Fibroblast of lung (primary cell): ENCODE measurements at regions not wholly inside any gene's neighbourhood (a gene's known extent, or its start where the extent isn't known, plus 50 kb on each side); places are given as distances from the start of the nearest gene placed in this dataset.

Experiments used
- EZH2 ChIP-seq: IDR thresholded peaks from 2 replicates; pipeline ENCODE4 v1.5.1; 2012; ENCODE audit warnings: low read length, control low read depth, mild to moderate bottlenecking; ENCODE audit errors: missing control alignments
- TF ChIP-seq, protein P1 (sequence below), 2 donors: IDR thresholded peaks in 1 of 2; conservative IDR thresholded peaks in 1 of 2; 1 replicate in 1 of 2; 2 replicates in 1 of 2; pipeline ENCODE4 v1.5.1; 2011 to 2012; ENCODE audit warnings: low read length in 2 of 2, control low read depth in 1 of 2, inconsistent platforms in 1 of 2, low read depth in 1 of 2, mild to moderate bottlenecking in 1 of 2

GRCh38 chr14:21863289-21863688 lies 189.7 kb upstream of the OR4E1 start:
- TF ChIP-seq EZH2: no peak
- TF ChIP-seq, protein P1, sequence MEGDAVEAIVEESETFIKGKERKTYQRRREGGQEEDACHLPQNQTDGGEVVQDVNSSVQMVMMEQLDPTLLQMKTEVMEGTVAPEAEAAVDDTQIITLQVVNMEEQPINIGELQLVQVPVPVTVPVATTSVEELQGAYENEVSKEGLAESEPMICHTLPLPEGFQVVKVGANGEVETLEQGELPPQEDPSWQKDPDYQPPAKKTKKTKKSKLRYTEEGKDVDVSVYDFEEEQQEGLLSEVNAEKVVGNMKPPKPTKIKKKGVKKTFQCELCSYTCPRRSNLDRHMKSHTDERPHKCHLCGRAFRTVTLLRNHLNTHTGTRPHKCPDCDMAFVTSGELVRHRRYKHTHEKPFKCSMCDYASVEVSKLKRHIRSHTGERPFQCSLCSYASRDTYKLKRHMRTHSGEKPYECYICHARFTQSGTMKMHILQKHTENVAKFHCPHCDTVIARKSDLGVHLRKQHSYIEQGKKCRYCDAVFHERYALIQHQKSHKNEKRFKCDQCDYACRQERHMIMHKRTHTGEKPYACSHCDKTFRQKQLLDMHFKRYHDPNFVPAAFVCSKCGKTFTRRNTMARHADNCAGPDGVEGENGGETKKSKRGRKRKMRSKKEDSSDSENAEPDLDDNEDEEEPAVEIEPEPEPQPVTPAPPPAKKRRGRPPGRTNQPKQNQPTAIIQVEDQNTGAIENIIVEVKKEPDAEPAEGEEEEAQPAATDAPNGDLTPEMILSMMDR (conservative IDR thresholded peaks at IDR 0.05 in 1 of 2, IDR thresholded peaks at IDR 0.05 in 1 of 2; ENCODE audit: low read depth in 1 of 2, low read length in 2 of 2): no peak
